IMR-90 (cell line): ENCODE measurements at regions not wholly inside any gene's neighbourhood (a gene's known extent, or its start where the extent isn't known, plus 50 kb on each side); places are given as distances from the start of the nearest gene placed in this dataset.

ENCODE experiments used
- BHLHE40 ChIP-seq: fragments of 150-350 bp; IDR thresholded peaks from 2 replicates; pipeline ENCODE4 v1.6.1; 2016; ENCODE audit warnings: mild to moderate bottlenecking, low read depth, low read length
- CHD1 ChIP-seq: IDR thresholded peaks from 2 replicates; pipeline ENCODE4 v1.6.1; 2012; ENCODE audit warnings: low read depth, low read length, improper control_type of control experiment
- CTCF ChIP-seq: conservative IDR thresholded peaks from 2 replicates; pipeline ENCODE4 v1.5.1; 2012; ENCODE audit warnings: mild to moderate bottlenecking, low read depth, low read length, improper control_type of control experiment
- ELK1 ChIP-seq: fragments of 150-350 bp; IDR thresholded peaks from 2 replicates; pipeline ENCODE4 v1.6.1; 2016; ENCODE audit warnings: low read depth, mild to moderate bottlenecking, low read length, moderate library complexity, borderline replicate concordance
- FOS ChIP-seq: fragments of 150-350 bp; IDR thresholded peaks from 2 replicates; pipeline ENCODE4 v1.6.1; 2016; ENCODE audit warnings: low read depth, low read length
- MAZ ChIP-seq: IDR thresholded peaks from 2 replicates; pipeline ENCODE4 v1.6.1; 2012; ENCODE audit warnings: low read depth, mild to moderate bottlenecking, low read length, improper control_type of control experiment, moderate library complexity, borderline replicate concordance
- MXI1 ChIP-seq: IDR thresholded peaks from 2 replicates; pipeline ENCODE4 v1.6.1; 2012; ENCODE audit warnings: low read depth, mild to moderate bottlenecking, low read length, moderate library complexity, borderline replicate concordance
- NFE2L2 ChIP-seq: fragments of 150-350 bp; IDR thresholded peaks from 2 replicates; pipeline ENCODE4 v1.6.1; 2016; ENCODE audit warnings: low read depth, mild to moderate bottlenecking, low read length
- POLR2A ChIP-seq: IDR thresholded peaks from 2 replicates; pipeline ENCODE4 v1.6.1; 2012; ENCODE audit warnings: mild to moderate bottlenecking, low read depth, low read length
- RAD21 ChIP-seq: IDR thresholded peaks from 2 replicates; pipeline ENCODE4 v1.6.1; 2012; ENCODE audit warnings: low read length, improper control_type of control experiment
- RCOR1 ChIP-seq: IDR thresholded peaks from 2 replicates; pipeline ENCODE4 v1.6.1; 2012; ENCODE audit warnings: mild to moderate bottlenecking, low read length, improper control_type of control experiment; ENCODE audit not compliant: insufficient replicate concordance
- RFX5 ChIP-seq: IDR thresholded peaks from 2 replicates; pipeline ENCODE4 v1.8.0; 2012; ENCODE audit warnings: low read depth, mild to moderate bottlenecking, low read length, moderate library complexity
- SMC3 ChIP-seq: fragments of 150-350 bp; IDR thresholded peaks from 2 replicates; pipeline ENCODE4 v1.6.1; 2016; ENCODE audit warnings: low read depth, mild to moderate bottlenecking, antibody characterized with exemption, low read length, moderate library complexity
- USF2 ChIP-seq: fragments of 150-350 bp; IDR thresholded peaks from 2 replicates; pipeline ENCODE4 v1.6.1; 2017; ENCODE audit warnings: mild to moderate bottlenecking, antibody characterized with exemption, low read length, low read depth

- TF ChIP-seq FOS (no peak), CTCF (no peak), USF2 (no peak), POLR2A (no peak), NFE2L2 (no peak), BHLHE40 (no peak), CHD1 (no peak), RCOR1 (no peak), MAZ (no peak), RAD21 (no peak), RFX5 (no peak), SMC3 (no peak), ELK1 (no peak), MXI1 (no peak)
Measured at GRCh38 chr7:94855589-94855988, 51.8 kb upstream of the PPP1R9A start.
